Mucosa of descending colon (tissue), 3 donors: ENCODE measurements at regions not wholly inside any gene's neighbourhood (a gene's known extent, or its start where the extent isn't known, plus 50 kb on each side); places are given as distances from the start of the nearest gene placed in this dataset.

Experiments used
- ATAC-seq: fragments of 200-7000 bp; cut with Tn5 transposase; one replicate; pipeline ENCODE4 v1.9.1; 2020; ENCODE audit warnings: mild to moderate bottlenecking, moderate library complexity
- DNase-seq, 3 donors: peaks; one replicate each; pipeline ENCODE4 v3.0.0-alpha.2; 2020
- H3K36me3 ChIP-seq: fragments of 200-600 bp; one replicate; pipeline ENCODE4 v1.8.0; 2021; ENCODE audit warnings: low read depth, mild to moderate bottlenecking
- H3K4me1 ChIP-seq: fragments of 200-600 bp; one replicate; pipeline ENCODE4 v1.8.0; 2021; ENCODE audit warnings: low read depth, mild to moderate bottlenecking
- H3K4me3 ChIP-seq: fragments of 200-600 bp; one replicate; pipeline ENCODE4 v1.8.0; 2021; ENCODE audit warnings: mild to moderate bottlenecking
- H3K9me3 ChIP-seq: fragments of 200-600 bp; one replicate; pipeline ENCODE4 v1.8.0; 2021; ENCODE audit warnings: mild to moderate bottlenecking
- intact Hi-C, 2 donors: fragments of 100-400 bp; cut with DNase I in 1 of 2; cut with micrococcal nuclease in 1 of 2; formaldehyde crosslinking; loops; one replicate each; pipeline versions ENCODE4 v1.11.0 to v1.11.1; 2022; cut with DNase I, micrococcal nuclease
- TF ChIP-seq, protein P1 (sequence below): fragments of 200-600 bp; IDR thresholded peaks from one replicate; pipeline ENCODE4 v1.8.0; 2022; ENCODE audit warnings: antibody characterized with exemption, mild to moderate bottlenecking
- donor health status: DM: no; HTN: no; CAD: no; lungs with moderate emphysema.
- donor health status: DM: no; HTN: no; CAD: no.
- donor health status: DM: no; HTN: yes; CAD: no.

DNA sequence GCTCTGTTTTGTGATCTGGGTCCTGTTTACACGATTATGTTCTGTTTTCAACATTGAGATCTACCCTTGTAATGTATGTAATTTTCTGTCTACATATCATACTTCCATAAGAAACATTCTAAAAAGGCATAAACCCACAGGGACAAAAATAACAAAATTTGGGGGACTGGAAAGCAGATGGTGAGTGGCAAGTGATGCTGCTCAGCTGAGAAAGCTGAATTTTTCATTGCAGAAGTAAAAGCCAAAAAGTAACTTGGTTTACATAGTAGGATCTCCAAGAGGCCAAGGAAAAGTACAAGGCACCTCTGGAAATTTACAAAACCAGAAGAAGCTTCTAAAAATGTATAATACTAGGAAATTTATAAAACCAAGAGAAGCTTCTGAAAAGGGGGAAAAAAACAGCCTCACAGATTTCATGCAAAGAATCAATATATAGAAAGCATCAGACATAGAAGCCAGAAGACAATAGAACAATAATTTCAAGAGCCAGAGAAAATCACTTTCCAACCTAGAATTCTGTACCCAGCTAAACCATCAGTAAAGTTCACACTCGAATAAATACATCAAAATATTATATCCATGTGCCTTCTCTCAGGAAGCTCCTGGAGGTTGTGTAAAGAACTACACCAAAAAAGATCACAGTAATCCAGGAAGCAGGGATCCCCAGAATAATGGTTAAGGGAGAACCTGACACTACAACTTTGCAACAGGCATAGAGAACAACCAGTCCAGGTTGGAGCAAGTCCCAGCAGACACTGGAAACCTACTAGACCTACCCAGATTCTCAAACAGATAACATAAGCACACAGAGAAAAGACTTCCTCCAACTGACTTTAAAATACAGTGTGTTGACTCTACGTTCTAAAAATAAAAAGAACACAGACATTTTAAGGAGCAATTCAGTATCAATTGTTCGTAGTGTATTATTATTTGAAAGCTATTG lies 401.7 kb upstream of the HS6ST1 start:
- intact Hi-C loops = no loop called here
- Histone ChIP-seq H3K36me3 (no peaks in the 10 kb centered on the region), H3K9me3 (no peaks in the 10 kb centered on the region), H3K4me1 (no peaks in the 10 kb centered on the region), H3K4me3 (no peak overlapping the region)
- ATAC-seq = no peak
- TF ChIP-seq, protein P1, sequence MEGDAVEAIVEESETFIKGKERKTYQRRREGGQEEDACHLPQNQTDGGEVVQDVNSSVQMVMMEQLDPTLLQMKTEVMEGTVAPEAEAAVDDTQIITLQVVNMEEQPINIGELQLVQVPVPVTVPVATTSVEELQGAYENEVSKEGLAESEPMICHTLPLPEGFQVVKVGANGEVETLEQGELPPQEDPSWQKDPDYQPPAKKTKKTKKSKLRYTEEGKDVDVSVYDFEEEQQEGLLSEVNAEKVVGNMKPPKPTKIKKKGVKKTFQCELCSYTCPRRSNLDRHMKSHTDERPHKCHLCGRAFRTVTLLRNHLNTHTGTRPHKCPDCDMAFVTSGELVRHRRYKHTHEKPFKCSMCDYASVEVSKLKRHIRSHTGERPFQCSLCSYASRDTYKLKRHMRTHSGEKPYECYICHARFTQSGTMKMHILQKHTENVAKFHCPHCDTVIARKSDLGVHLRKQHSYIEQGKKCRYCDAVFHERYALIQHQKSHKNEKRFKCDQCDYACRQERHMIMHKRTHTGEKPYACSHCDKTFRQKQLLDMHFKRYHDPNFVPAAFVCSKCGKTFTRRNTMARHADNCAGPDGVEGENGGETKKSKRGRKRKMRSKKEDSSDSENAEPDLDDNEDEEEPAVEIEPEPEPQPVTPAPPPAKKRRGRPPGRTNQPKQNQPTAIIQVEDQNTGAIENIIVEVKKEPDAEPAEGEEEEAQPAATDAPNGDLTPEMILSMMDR = no peak
- DNase-seq = no peak

- H3K36me3 ChIP-seq = no peaks in the 10 kb centered on the region
- intact Hi-C loops = no loop called here
- no peaks in the 10 kb centered on the region for H3K9me3 ChIP-seq
- ATAC-seq (no peak), DNase-seq (no peak)
- H3K4me1 ChIP-seq = no peaks in the 10 kb centered on the region
- no peak overlapping the region for H3K4me3 ChIP-seq
- TF ChIP-seq, protein P1 = no peak
These were observed 402.4 kb upstream of the HS6ST1 start for GRCh38 chr2:128721096-128721495.

- Histone ChIP-seq H3K9me3 (no peaks in the 10 kb centered on the region), H3K36me3 (no peaks in the 10 kb centered on the region), H3K4me1 (no peaks in the 10 kb centered on the region), H3K4me3 (no peak overlapping the region)
- DNase-seq (no peak), ATAC-seq (no peak)
- intact Hi-C loops = no loop called here
- TF ChIP-seq, protein P1 = no peak
These were observed 403.8 kb upstream of the HS6ST1 start for GRCh38 chr2:128722489-128722888.

DNA sequence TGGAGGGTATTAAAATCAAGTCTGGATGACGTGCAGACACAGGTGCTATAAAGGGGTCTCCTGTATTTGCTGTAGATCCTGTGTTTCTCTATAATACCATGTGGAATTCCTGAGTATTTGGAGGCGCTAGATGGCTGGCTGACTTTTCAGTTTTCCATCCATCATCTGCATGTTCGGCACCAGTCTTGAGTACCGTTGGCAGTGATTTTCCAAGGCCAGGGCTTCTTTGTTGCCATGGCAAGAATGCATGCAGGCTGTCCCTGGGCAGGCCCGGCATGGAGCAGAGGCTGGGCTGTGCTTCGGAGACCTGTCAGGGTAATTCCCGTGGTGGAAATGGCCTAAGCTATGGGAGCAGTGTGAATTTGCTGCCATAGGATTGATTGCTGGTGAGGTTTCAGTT lies 405.9 kb upstream of the HS6ST1 start:
- Histone ChIP-seq H3K4me3 (no peak overlapping the region), H3K4me1 (no peaks in the 10 kb centered on the region), H3K36me3 (no peaks in the 10 kb centered on the region), H3K9me3 (peaks cover under 1% of the 10 kb centered on the region)
- TF ChIP-seq, protein P1 = no peak
- no peak for ATAC-seq
- intact Hi-C loops = no loop called here
- DNase-seq = no peak

GRCh38 chr2:128724972-128725371 lies 406.3 kb upstream of the HS6ST1 start:
- Histone ChIP-seq H3K4me3 (no peak overlapping the region), H3K9me3 (peaks cover 2% of the 10 kb centered on the region), H3K4me1 (no peaks in the 10 kb centered on the region), H3K36me3 (no peaks in the 10 kb centered on the region)
- ATAC-seq (no peak), DNase-seq (no peak)
- intact Hi-C loops = no loop called here
- TF ChIP-seq, protein P1 = no peak
